ENCODE measurements at regions not wholly inside any gene's neighbourhood (a gene's known extent, or its start where the extent isn't known, plus 50 kb on each side); places are given as distances from the start of the nearest gene placed in this dataset.

- no peaks in the 10 kb centered on the region for H3K36me3 ChIP-seq (ENCODE audit: control insufficient read depth, insufficient read depth, low read length)
- no peak overlapping the region for H3K4me3 ChIP-seq (ENCODE audit: low read length)
- H3K27me3 ChIP-seq (ENCODE audit: control insufficient read depth, insufficient read depth, low read length), result no peaks in the 10 kb centered on the region
- peaks cover 3% of the 10 kb centered on the region for H3K4me1 ChIP-seq (ENCODE audit: control insufficient read depth, insufficient read depth, low read length)
- H3K9ac ChIP-seq (ENCODE audit: low read length), result no peak overlapping the region
- no peaks in the 10 kb centered on the region for H3K9me3 ChIP-seq (ENCODE audit: control insufficient read depth, low read length)
Measured at GRCh38 chr2:48254839-48255238, 59.6 kb upstream of the FOXN2 start.

- no peak overlapping the region for H3K9ac ChIP-seq (ENCODE audit: low read length)
- no peaks in the 10 kb centered on the region for H3K27me3 ChIP-seq (ENCODE audit: control insufficient read depth, insufficient read depth, low read length)
- H3K4me1 ChIP-seq (ENCODE audit: control insufficient read depth, insufficient read depth, low read length), result no peaks in the 10 kb centered on the region
- H3K4me3 ChIP-seq (ENCODE audit: low read length), result no peak overlapping the region
- no peaks in the 10 kb centered on the region for H3K9me3 ChIP-seq (ENCODE audit: control insufficient read depth, low read length)
- no peaks in the 10 kb centered on the region for H3K36me3 ChIP-seq (ENCODE audit: control insufficient read depth, insufficient read depth, low read length)
Measured at GRCh38 chr2:48257456-48257855, 57.0 kb upstream of the FOXN2 start.

- no peaks in the 10 kb centered on the region for H3K9me3 ChIP-seq (ENCODE audit: control insufficient read depth, low read length)
- no peak overlapping the region for H3K9ac ChIP-seq (ENCODE audit: low read length)
- no peaks in the 10 kb centered on the region for H3K27me3 ChIP-seq (ENCODE audit: control insufficient read depth, insufficient read depth, low read length)
- no peaks in the 10 kb centered on the region for H3K4me1 ChIP-seq (ENCODE audit: control insufficient read depth, insufficient read depth, low read length)
- no peak overlapping the region for H3K4me3 ChIP-seq (ENCODE audit: low read length)
- no peaks in the 10 kb centered on the region for H3K36me3 ChIP-seq (ENCODE audit: control insufficient read depth, insufficient read depth, low read length)
Measured at GRCh38 chr2:48258481-48259149, 55.9 kb upstream of the FOXN2 start.

- no peaks in the 10 kb centered on the region for H3K27me3 ChIP-seq (ENCODE audit: control insufficient read depth, insufficient read depth, low read length)
Measured at GRCh38 chr2:48259811-48260210, 54.7 kb upstream of the FOXN2 start.

GRCh38 chr2:48264627-48265026 is 49.9 kb upstream of the FOXN2 start:
- H3K4me3 ChIP-seq (ENCODE audit: low read length), result no peak overlapping the region
- H3K9ac ChIP-seq (ENCODE audit: low read length), result no peak overlapping the region
- no peaks in the 10 kb centered on the region for H3K9me3 ChIP-seq (ENCODE audit: control insufficient read depth, low read length)
- H3K4me1 ChIP-seq (ENCODE audit: control insufficient read depth, insufficient read depth, low read length), result no peaks in the 10 kb centered on the region
- H3K36me3 ChIP-seq (ENCODE audit: control insufficient read depth, insufficient read depth, low read length), result no peaks in the 10 kb centered on the region
- H3K27me3 ChIP-seq (ENCODE audit: control insufficient read depth, insufficient read depth, low read length), result no peaks in the 10 kb centered on the region

More at GRCh38 chr2:48259811-48260210, 54.7 kb upstream of the FOXN2 start:
- Histone ChIP-seq H3K36me3 (ENCODE audit: control insufficient read depth, insufficient read depth, low read length) (no peaks in the 10 kb centered on the region), H3K9ac (ENCODE audit: low read length) (no peak overlapping the region), H3K4me1 (ENCODE audit: control insufficient read depth, insufficient read depth, low read length) (no peaks in the 10 kb centered on the region), H3K9me3 (ENCODE audit: control insufficient read depth, low read length) (no peaks in the 10 kb centered on the region), H3K4me3 (ENCODE audit: low read length) (no peak overlapping the region)
